GM12873 (cell line): ENCODE measurements at regions not wholly inside any gene's neighbourhood (a gene's known extent, or its start where the extent isn't known, plus 50 kb on each side); places are given as distances from the start of the nearest gene placed in this dataset.

Experiments used
- TF ChIP-seq, protein P1 (sequence below): IDR thresholded peaks from 2 replicates; pipeline ENCODE4 v1.5.1; 2012; ENCODE audit warnings: low read depth, mild to moderate bottlenecking, moderate library complexity, low read length, control low read depth; ENCODE audit not compliant: insufficient read depth; ENCODE audit errors: missing control alignments

DNA sequence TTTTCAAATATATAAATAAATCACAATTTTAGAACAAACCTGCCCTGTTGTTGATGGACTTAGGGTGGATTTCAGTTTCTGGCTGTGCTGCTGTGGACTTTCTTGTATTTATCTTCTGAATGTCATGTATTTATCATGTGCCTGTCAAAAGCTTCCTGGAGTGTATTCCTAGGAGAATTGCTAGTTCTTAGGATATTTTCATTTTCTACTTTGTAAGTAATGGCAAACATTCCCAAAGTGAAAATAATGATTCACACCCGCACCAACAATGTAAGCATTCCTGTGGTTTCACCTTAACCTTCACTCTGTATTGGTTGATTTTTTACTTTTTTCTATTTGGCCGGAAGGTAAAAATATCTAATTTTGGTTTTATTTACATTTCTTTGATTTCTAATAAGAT is 387.8 kb downstream of the SMOC2 start:
- TF ChIP-seq, protein P1, sequence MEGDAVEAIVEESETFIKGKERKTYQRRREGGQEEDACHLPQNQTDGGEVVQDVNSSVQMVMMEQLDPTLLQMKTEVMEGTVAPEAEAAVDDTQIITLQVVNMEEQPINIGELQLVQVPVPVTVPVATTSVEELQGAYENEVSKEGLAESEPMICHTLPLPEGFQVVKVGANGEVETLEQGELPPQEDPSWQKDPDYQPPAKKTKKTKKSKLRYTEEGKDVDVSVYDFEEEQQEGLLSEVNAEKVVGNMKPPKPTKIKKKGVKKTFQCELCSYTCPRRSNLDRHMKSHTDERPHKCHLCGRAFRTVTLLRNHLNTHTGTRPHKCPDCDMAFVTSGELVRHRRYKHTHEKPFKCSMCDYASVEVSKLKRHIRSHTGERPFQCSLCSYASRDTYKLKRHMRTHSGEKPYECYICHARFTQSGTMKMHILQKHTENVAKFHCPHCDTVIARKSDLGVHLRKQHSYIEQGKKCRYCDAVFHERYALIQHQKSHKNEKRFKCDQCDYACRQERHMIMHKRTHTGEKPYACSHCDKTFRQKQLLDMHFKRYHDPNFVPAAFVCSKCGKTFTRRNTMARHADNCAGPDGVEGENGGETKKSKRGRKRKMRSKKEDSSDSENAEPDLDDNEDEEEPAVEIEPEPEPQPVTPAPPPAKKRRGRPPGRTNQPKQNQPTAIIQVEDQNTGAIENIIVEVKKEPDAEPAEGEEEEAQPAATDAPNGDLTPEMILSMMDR = no peak

DNA sequence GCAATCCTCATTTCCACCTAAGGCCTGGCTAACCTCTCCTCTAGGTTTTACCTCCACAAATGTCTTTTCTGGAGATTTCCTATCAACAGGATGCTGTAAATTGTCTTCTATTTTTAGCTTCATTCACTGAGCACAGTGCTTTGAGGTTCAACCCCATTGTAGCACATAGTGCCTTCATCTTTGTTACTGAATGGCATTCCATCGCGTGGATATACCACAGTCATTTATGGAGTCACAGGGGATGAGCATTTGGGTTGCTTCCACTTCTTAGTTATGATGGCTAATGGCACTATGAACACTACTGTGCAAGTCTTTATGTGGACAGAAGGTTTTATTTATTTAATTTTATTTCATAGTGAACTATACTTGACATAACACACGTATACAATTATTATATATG is 387.1 kb downstream of the SMOC2 start:
- TF ChIP-seq, protein P1 = no peak

DNA sequence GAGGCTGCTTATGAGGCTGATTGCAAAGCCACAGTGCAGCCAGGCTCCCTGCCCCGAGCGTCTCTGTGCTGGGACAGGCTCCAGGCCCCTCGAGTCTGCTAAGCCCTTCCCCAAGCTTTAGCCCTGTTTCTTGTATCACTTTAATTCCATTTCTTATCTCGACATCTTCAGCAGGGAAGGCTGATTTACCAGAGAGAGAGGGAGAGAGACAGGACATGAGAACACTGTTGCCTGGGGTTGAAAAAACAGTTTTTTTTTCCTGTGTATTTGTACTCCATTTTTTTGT is 386.5 kb downstream of the SMOC2 start:
- TF ChIP-seq, protein P1 = no peak

DNA sequence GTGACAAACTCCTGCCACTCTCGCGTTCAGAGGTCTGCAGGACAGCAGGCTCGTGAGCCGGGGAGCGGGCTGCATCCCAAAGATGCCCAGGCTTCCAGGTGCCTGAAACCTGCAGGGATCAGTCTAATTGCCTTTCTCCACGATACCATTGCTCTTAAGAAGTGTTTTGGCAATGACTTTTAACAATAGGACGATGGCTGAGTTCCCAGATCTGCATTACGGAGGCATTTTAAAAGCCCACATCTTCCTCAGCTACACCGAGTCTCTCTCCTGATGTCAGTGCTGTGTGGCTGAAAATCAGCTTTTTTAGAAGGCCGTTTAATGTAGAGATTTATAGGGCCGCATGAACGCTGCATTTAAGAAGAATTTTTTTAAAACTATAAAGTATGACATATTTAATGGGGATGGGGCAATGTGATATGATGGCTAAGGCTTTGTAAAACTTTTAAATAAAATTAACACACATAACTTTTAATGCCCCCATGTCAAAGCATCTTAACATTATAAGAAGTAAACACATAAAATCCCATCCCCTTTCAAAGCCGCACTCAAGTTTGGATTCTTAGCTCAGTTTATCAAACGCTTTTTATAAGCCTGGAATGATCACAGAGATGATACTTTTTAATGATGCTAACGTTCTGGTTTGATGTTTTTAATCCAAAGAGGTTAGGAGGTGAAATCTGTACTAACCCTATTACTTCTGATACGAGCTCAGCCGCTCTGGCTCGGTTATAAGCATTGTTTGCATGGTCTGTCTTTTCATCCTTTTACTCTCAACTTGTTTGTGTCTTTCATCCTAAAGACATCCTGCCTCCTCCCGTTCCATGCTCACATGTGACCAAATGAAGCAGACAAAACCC is 386.0 kb downstream of the SMOC2 start:
- TF ChIP-seq, protein P1 = no peak

DNA sequence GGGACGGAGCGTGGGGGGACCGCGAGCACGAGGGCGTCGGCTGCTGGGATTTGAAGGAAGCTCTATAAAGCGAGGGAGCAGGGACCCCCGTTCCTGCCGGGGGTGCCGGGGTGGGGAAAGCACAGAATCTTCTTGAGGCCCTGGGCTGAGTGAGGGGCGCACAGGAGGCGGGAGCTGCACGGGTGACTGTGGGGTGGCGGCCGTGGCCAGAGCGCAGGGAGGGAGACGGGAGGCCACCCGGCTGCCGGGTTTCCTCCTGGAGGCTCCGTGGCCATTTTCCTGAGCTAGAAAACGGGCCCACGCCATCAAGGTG is 385.1 kb downstream of the SMOC2 start:
- TF ChIP-seq, protein P1 = no peak

DNA sequence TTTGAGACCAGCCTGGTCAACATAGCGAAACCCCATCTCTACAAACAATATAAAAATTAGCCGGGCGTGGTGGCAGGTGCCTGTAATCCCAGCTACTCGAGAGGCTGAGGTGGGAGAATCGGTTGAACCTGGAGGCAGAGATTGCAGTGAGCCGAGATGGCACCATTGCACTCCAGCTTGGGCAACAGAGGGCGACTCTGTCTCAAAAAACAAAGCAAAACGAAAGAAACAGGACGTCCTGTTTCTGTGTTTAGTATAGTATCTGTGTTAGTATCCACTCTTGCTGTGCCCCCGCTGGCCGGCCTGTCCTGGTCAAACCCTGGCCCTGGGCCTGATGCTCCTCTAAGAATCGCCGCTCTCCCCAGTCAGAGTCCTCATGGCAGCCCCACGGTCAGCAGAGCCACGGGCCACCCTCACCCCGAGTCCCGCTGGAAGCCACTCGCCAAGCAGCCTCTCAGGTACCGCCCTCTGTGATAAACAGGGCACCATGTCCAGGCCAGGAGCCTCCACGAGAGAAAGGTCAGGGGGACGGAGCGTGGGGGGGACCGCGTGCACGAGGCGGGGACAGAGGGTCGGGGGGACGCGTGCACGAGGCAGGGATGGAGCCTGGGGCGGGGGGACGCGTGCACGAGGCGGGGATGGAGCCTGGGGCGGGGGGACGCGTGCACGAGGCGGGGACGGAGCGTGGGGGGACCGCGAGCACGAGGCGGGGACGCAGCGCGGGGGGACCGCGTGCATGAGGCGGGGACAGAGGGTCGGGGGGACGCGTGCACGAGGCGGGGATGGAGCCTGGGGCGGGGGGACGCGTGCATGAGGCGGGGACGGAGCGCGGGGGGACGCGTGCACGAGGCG is 384.5 kb downstream of the SMOC2 start:
- TF ChIP-seq, protein P1 = no peak

DNA sequence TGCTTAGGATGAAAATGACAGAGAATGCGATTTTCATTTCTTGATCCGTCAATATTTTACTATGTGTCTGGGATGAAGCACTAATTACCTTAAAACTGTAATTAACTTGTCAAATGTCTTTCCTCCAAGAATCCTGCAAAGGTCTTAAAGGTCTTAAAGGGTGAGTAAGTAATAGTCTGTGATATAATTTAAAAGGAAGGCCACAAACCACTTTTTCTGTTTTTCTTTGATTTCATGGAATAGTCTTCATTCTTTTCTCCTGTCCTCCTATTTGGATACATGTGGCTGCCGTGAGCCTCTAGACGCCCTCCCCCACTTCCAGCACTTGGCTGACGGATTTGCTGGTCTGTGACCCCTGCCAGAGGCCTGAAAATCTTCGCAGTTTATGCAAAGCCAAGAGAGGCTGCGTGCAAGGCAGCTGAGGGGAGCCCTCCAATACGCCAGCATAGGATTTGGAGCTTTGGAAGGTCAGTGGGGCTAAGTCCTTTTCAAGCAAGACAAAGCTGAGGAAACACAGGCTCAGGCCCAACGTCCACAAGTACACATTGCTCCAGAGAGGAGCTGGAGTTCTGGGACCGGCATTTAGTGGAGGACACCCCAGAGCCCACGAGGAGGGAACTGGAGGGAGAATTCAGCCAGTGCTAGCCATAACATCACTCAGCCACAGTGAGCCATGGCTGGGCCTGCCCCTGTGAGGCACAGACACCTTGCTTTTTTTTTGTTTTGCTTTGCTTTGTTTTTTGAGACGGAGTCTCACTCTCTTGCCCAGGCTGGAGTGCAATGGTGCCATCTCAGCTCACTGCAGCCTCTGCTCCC is 382.6 kb downstream of the SMOC2 start:
- TF ChIP-seq, protein P1 = no peak
